ENCODE measurements at regions not wholly inside any gene's neighbourhood (a gene's known extent, or its start where the extent isn't known, plus 50 kb on each side); places are given as distances from the start of the nearest gene placed in this dataset.

- no peak overlapping the region for H3K4me3 ChIP-seq (replicated peaks; ENCODE audit: low read depth, low read length)
- no peak for DNase-seq (ENCODE audit: extremely low read depth, low read depth)
- no peak for TF ChIP-seq CTCF (IDR thresholded peaks at IDR 0.05; ENCODE audit: low read depth, low read length, missing control alignments)
Observed at GRCh38 chr5:25423271-25423670, 778.5 kb upstream of the CDH10 start.

- no peak for DNase-seq (ENCODE audit: extremely low read depth, low read depth)
- no peak for TF ChIP-seq CTCF (IDR thresholded peaks at IDR 0.05; ENCODE audit: low read depth, low read length, missing control alignments)
Observed at GRCh38 chr5:25419684-25420083, 774.9 kb upstream of the CDH10 start.

GRCh38 chr5:25418978-25419377 is 774.2 kb upstream of the CDH10 start:
- H3K4me3 ChIP-seq (replicated peaks; ENCODE audit: low read depth, low read length) = no peak overlapping the region
- DNase-seq (ENCODE audit: extremely low read depth, low read depth) = no peak
- TF ChIP-seq CTCF (IDR thresholded peaks at IDR 0.05; ENCODE audit: low read depth, low read length, missing control alignments) = no peak

More at GRCh38 chr5:25419684-25420083, 774.9 kb upstream of the CDH10 start:
- no peak overlapping the region for H3K4me3 ChIP-seq (replicated peaks; ENCODE audit: low read depth, low read length)

- H3K4me3 ChIP-seq (replicated peaks; ENCODE audit: low read depth, low read length) = no peak overlapping the region
- TF ChIP-seq CTCF (IDR thresholded peaks at IDR 0.05; ENCODE audit: low read depth, low read length, missing control alignments) = no peak
- DNase-seq (ENCODE audit: extremely low read depth, low read depth) = no peak
Observed at GRCh38 chr5:25418319-25418859, 773.6 kb upstream of the CDH10 start.

- no peak for DNase-seq (ENCODE audit: extremely low read depth, low read depth)
- TF ChIP-seq CTCF (IDR thresholded peaks at IDR 0.05; ENCODE audit: low read depth, low read length, missing control alignments) = no peak
- no peak overlapping the region for H3K4me3 ChIP-seq (replicated peaks; ENCODE audit: low read depth, low read length)
Observed at GRCh38 chr5:25416960-25417359, 772.2 kb upstream of the CDH10 start.

- TF ChIP-seq CTCF (IDR thresholded peaks at IDR 0.05; ENCODE audit: low read depth, low read length, missing control alignments) = no peak
- no peak overlapping the region for H3K4me3 ChIP-seq (replicated peaks; ENCODE audit: low read depth, low read length)
- DNase-seq (ENCODE audit: extremely low read depth, low read depth) = no peak
Observed at GRCh38 chr5:25415970-25416369, 771.2 kb upstream of the CDH10 start.

- DNase-seq (ENCODE audit: extremely low read depth, low read depth) = no peak
- TF ChIP-seq CTCF (IDR thresholded peaks at IDR 0.05; ENCODE audit: low read depth, low read length, missing control alignments) = no peak
Observed at GRCh38 chr5:25414742-25415141, 770.0 kb upstream of the CDH10 start.

More at GRCh38 chr5:25414742-25415141, 770.0 kb upstream of the CDH10 start:
- H3K4me3 ChIP-seq (replicated peaks; ENCODE audit: low read depth, low read length) = no peak overlapping the region

All from HFF-Myc (cell line).